ENCODE measurements at regions not wholly inside any gene's neighbourhood (a gene's known extent, or its start where the extent isn't known, plus 50 kb on each side); places are given as distances from the start of the nearest gene placed in this dataset.

GRCh38 chr2:181231151-181231550 lies 226.0 kb upstream of the ITGA4 start:
- no peak for TF ChIP-seq EZH2 (IDR thresholded peaks at IDR 0.05; ENCODE audit: insufficient read depth, poor library complexity, severe bottlenecking)
- TF ChIP-seq EZH2phosphoT487 (IDR thresholded peaks at IDR 0.05; ENCODE audit: insufficient read depth, low read depth): no peak

Measured in GM23248 (cell line).